PC-3 (cell line): ENCODE measurements at regions not wholly inside any gene's neighbourhood (a gene's known extent, or its start where the extent isn't known, plus 50 kb on each side); places are given as distances from the start of the nearest gene placed in this dataset.

Source experiments
- EZH2 ChIP-seq: fragments of 300-600 bp; sonication (generic); IDR thresholded peaks from one replicate; pipeline ENCODE4 v1.6.1; 2017; ENCODE audit warnings: antibody characterized with exemption, mild to moderate bottlenecking, low read length; ENCODE audit not compliant: unreplicated experiment
- EZH2phosphoT487 ChIP-seq: fragments of 300-600 bp; sonication (generic); IDR thresholded peaks from 2 replicates; pipeline ENCODE4 v1.6.1; 2018; ENCODE audit warnings: mild to moderate bottlenecking, antibody characterized with exemption, low read length, borderline replicate concordance
- TF ChIP-seq, protein P1 (sequence below): fragments of 300-600 bp; sonication (generic); conservative IDR thresholded peaks from 2 replicates; pipeline ENCODE4 v1.5.1; 2017; ENCODE audit warnings: antibody characterized with exemption, low read depth, mild to moderate bottlenecking, low read length

DNA sequence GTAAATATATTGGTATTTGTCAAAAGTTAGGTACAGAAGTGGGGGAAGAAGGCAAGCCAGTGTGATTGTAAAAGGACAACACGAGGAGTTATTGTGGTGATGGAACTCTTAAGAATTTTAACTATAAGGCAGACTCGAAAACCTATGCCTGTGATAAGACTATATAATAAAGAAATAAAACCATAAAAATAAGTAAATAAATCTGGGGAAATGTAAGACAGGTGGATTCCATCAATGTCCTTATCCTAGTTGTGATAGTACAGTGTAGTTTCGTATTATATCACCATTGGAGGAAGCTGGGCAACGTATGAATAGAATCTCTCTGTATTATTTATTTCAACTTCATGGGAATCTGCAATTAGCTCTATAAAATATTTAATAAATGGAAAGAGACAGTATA, 395.7 kb downstream of the CDC14C start:
- TF ChIP-seq, protein P1, sequence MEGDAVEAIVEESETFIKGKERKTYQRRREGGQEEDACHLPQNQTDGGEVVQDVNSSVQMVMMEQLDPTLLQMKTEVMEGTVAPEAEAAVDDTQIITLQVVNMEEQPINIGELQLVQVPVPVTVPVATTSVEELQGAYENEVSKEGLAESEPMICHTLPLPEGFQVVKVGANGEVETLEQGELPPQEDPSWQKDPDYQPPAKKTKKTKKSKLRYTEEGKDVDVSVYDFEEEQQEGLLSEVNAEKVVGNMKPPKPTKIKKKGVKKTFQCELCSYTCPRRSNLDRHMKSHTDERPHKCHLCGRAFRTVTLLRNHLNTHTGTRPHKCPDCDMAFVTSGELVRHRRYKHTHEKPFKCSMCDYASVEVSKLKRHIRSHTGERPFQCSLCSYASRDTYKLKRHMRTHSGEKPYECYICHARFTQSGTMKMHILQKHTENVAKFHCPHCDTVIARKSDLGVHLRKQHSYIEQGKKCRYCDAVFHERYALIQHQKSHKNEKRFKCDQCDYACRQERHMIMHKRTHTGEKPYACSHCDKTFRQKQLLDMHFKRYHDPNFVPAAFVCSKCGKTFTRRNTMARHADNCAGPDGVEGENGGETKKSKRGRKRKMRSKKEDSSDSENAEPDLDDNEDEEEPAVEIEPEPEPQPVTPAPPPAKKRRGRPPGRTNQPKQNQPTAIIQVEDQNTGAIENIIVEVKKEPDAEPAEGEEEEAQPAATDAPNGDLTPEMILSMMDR, result no peak
- TF ChIP-seq EZH2phosphoT487 (no peak), EZH2 (no peak)
